ENCODE measurements at regions not wholly inside any gene's neighbourhood (a gene's known extent, or its start where the extent isn't known, plus 50 kb on each side); places are given as distances from the start of the nearest gene placed in this dataset.

- TF ChIP-seq CHD7 (IDR thresholded peaks at IDR 0.05; ENCODE audit: insufficient replicate concordance, low read length) (no peak), BRCA1 (IDR thresholded peaks at IDR 0.05; ENCODE audit: low read depth, low read length) (no peak), CTBP2 (IDR thresholded peaks at IDR 0.05; ENCODE audit: borderline replicate concordance, insufficient read depth, insufficient read length, low read length) (no peak), PHF8 (conservative IDR thresholded peaks at IDR 0.05; ENCODE audit: low read depth, low read length) (no peak), SIX5 (IDR thresholded peaks at IDR 0.05; ENCODE audit: low read depth, low read length) (no peak), USF2 (IDR thresholded peaks at IDR 0.05; ENCODE audit: low read length) (no peak), CEBPB (IDR thresholded peaks at IDR 0.05; ENCODE audit: low read depth, low read length) (no peak), SUZ12 (IDR thresholded peaks at IDR 0.05; ENCODE audit: low read length) (no peak), BCL11A (IDR thresholded peaks at IDR 0.05; ENCODE audit: low read depth in 2 of 2, low read length in 2 of 2) (no peak), POLR2A (IDR thresholded peaks at IDR 0.05; ENCODE audit: control extremely low read depth in 1 of 2, low read depth in 2 of 2, low read length in 2 of 2) (no peak), EZH2 (IDR thresholded peaks at IDR 0.05; ENCODE audit: low read depth, low read length, severe bottlenecking) (no peak), KDM5A (IDR thresholded peaks at IDR 0.05; ENCODE audit: low read length) (no peak)
Observed at GRCh38 chr1:59124166-59124565, 172.7 kb upstream of the FGGY start (continued).

Data from H1 (cell line).